Hepatocyte (in vitro differentiated cells): ENCODE measurements at regions not wholly inside any gene's neighbourhood (a gene's known extent, or its start where the extent isn't known, plus 50 kb on each side); places are given as distances from the start of the nearest gene placed in this dataset.

Source experiments
- DNase-seq: peaks from one replicate; pipeline ENCODE4 v3.0.0-alpha.2; 2016; ENCODE audit warnings: low spot score
- H2AFZ ChIP-seq: fragments of 200-600 bp; sonication (generic); 2 replicates; pipeline ENCODE4 v1.6.0; 2016; ENCODE audit warnings: antibody characterized with exemption, mild to moderate bottlenecking
- H3K27ac ChIP-seq: fragments of 200-600 bp; sonication (generic); 2 replicates; pipeline ENCODE4 v1.5.1; 2016; ENCODE audit warnings: mild to moderate bottlenecking
- H3K27me3 ChIP-seq: fragments of 200-600 bp; sonication (generic); 2 replicates; pipeline ENCODE4 v1.6.1; 2016
- H3K36me3 ChIP-seq: fragments of 200-600 bp; sonication (generic); replicated peaks from 2 replicates; pipeline ENCODE4 v1.5.1; 2016; ENCODE audit warnings: low read depth; ENCODE audit not compliant: insufficient read depth
- H3K4me1 ChIP-seq: fragments of 200-600 bp; sonication (generic); 2 replicates; pipeline ENCODE4 v1.5.1; 2016; ENCODE audit warnings: mild to moderate bottlenecking, moderate library complexity; ENCODE audit not compliant: insufficient read depth
- H3K4me2 ChIP-seq: fragments of 200-600 bp; sonication (generic); 2 replicates; pipeline ENCODE4 v1.6.0; 2016
- H3K4me3 ChIP-seq: fragments of 200-600 bp; sonication (generic); 2 replicates; pipeline ENCODE4 v1.5.1; 2016; ENCODE audit warnings: mild to moderate bottlenecking
- H3K79me2 ChIP-seq: fragments of 200-600 bp; sonication (generic); 2 replicates; pipeline ENCODE4 v1.6.0; 2017; ENCODE audit warnings: mild to moderate bottlenecking
- H3K9me2 ChIP-seq: fragments of 200-600 bp; sonication (generic); replicated peaks from 2 replicates; pipeline ENCODE4 v1.6.0; 2017; ENCODE audit warnings: mild to moderate bottlenecking; ENCODE audit not compliant: insufficient read depth
- H3K9me3 ChIP-seq: fragments of 200-600 bp; sonication (generic); 2 replicates; pipeline ENCODE4 v1.5.1; 2016; ENCODE audit warnings: low read depth, mild to moderate bottlenecking
- H4K20me1 ChIP-seq: fragments of 200-600 bp; sonication (generic); 2 replicates; pipeline ENCODE4 v1.6.0; 2016; ENCODE audit warnings: mild to moderate bottlenecking; ENCODE audit not compliant: insufficient read depth, poor library complexity, severe bottlenecking
- CTCF ChIP-seq: fragments of 200-600 bp; sonication (generic); IDR thresholded peaks from 2 replicates; pipeline ENCODE4 v1.5.1; 2016; ENCODE audit warnings: antibody characterized with exemption, mild to moderate bottlenecking; ENCODE audit not compliant: poor library complexity
- EZH2 ChIP-seq: fragments of 200-600 bp; sonication (generic); IDR thresholded peaks from 2 replicates; pipeline ENCODE4 v1.6.1; 2016; ENCODE audit warnings: antibody characterized with exemption, mild to moderate bottlenecking, borderline replicate concordance
- EZH2phosphoT487 ChIP-seq: fragments of 200-600 bp; sonication (generic); IDR thresholded peaks from one replicate; pipeline ENCODE4 v1.6.1; 2018; ENCODE audit warnings: antibody characterized with exemption, mild to moderate bottlenecking, low read depth, moderate library complexity; ENCODE audit not compliant: unreplicated experiment, severe bottlenecking
- WGBS: methylation state at CpG from one replicate; pipeline ENCODE4 v1.1.6; 2016; ENCODE audit warnings: low lambda C conversion rate; ENCODE audit errors: missing lambda C conversion rate; 5-methylcytosine and 5-hydroxymethylcytosine counted together

DNA sequence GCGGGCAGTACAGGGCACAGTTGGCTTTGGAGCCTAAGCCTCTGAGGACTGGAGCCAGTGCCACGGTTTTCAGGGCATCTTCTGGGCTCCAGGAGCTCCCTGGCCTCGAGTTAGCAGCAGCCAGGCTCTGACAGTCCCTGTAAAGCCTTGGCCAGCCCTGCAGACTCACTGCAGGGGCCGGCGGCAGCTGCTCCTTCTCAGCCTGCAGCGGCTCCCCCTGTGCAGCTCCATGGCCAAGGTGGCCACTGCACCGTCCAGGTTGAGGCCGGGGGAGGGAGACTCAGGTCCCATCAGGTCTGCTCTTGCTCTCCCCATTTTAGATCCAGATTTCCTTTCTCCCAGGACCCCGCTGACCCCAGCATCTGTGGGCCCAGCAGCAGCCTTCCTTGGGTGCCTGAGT, 1461.1 kb downstream of the BRD1 start:
- WGBS, result 90% methylated on average over 9 of the region's 9 CpGs

GRCh38 chr22:48366056-48366455, 1461.6 kb downstream of the BRD1 start:
- H2AFZ ChIP-seq, result no peak overlapping the region
- H3K9me3 ChIP-seq, result no peaks in the 10 kb centered on the region
- no peak overlapping the region for H3K4me2 ChIP-seq
- no peak for DNase-seq
- H3K4me1 ChIP-seq, result peaks cover 17% of the 10 kb centered on the region
- no peak overlapping the region for H3K4me3 ChIP-seq
- H4K20me1 ChIP-seq, result no peaks in the 10 kb centered on the region
- H3K27me3 ChIP-seq, result peaks cover 7% of the 10 kb centered on the region
- no peaks in the 10 kb centered on the region for H3K9me2 ChIP-seq
- H3K27ac ChIP-seq, result no peak overlapping the region
- H3K79me2 ChIP-seq, result no peaks in the 10 kb centered on the region
- TF ChIP-seq CTCF (no peak), EZH2phosphoT487 (no peak), EZH2 (no peak)
- whole genome bisulfite sequencing, result 93% methylated on average over 8 of the region's 8 CpGs
- no peaks in the 10 kb centered on the region for H3K36me3 ChIP-seq

More for the DNA sequence above, 1461.1 kb downstream of the BRD1 start:
- H2AFZ ChIP-seq, result no peak overlapping the region
- no peak overlapping the region for H3K27ac ChIP-seq
- TF ChIP-seq CTCF, result no peak
- no peak for TF ChIP-seq EZH2phosphoT487
- TF ChIP-seq EZH2, result no peak
- H3K79me2 ChIP-seq, result no peaks in the 10 kb centered on the region
- H3K27me3 ChIP-seq, result peaks cover 7% of the 10 kb centered on the region
- H3K9me2 ChIP-seq, result no peaks in the 10 kb centered on the region
- DNase-seq, result no peak
- no peak overlapping the region for H3K4me3 ChIP-seq
- no peaks in the 10 kb centered on the region for H3K36me3 ChIP-seq
- H3K4me2 ChIP-seq, result no peak overlapping the region
- H4K20me1 ChIP-seq, result no peaks in the 10 kb centered on the region
- no peaks in the 10 kb centered on the region for H3K9me3 ChIP-seq
- H3K4me1 ChIP-seq, result peaks cover 22% of the 10 kb centered on the region

DNA sequence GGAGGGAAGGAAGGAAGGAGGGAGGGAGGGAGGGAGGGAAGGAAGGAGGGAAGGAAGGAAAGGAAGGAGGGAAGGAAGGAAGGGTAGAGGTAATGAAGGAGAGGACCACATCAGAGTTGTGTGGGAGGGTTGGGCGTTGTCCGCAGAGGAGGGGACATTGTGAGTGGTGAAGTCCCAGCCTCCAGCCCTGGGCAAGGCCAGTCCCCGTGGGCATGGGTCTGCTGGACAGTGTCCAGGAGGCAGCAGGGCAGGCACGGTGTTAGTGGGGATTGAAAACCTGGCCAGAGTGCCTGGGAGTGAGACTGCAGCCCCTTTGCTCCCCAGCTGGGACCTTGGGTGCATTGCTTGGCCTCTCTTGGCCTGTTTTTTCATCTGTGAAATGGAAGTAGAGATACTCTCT, 1462.3 kb downstream of the BRD1 start:
- Histone ChIP-seq H3K4me3 (no peak overlapping the region), H3K27ac (no peak overlapping the region), H3K79me2 (no peaks in the 10 kb centered on the region), H2AFZ (no peak overlapping the region), H3K9me2 (no peaks in the 10 kb centered on the region), H3K4me1 (peaks cover 11% of the 10 kb centered on the region), H3K36me3 (no peaks in the 10 kb centered on the region), H3K9me3 (no peaks in the 10 kb centered on the region), H4K20me1 (no peaks in the 10 kb centered on the region), H3K4me2 (no peak overlapping the region), H3K27me3 (peaks cover 7% of the 10 kb centered on the region)
- no peak for DNase-seq
- WGBS, result 75% methylated on average over 2 of the region's 4 CpGs
- TF ChIP-seq CTCF (no peak), EZH2phosphoT487 (no peak), EZH2 (no peak)
